CD14-positive monocyte (primary cell): ENCODE measurements at regions not wholly inside any gene's neighbourhood (a gene's known extent, or its start where the extent isn't known, plus 50 kb on each side); places are given as distances from the start of the nearest gene placed in this dataset.

Experiments
- DNase-seq, 3 donors: peaks; one replicate each; pipeline ENCODE4 v3.0.0-alpha.2; 2011 to 2022
- H2AFZ ChIP-seq: 2 replicates; pipeline ENCODE4 v1.6.0; 2012; ENCODE audit warnings: mild to moderate bottlenecking, low read depth, low read length, inconsistent platforms; ENCODE audit not compliant: insufficient read depth, poor library complexity, severe bottlenecking
- H3K27ac ChIP-seq, 2 donors: 1 replicate in 1 of 2; 2 replicates in 1 of 2; pipeline ENCODE4 v1.5.1; 2012 to 2013; ENCODE audit warnings: low read length in 2 of 2, control low read depth in 1 of 2, inconsistent platforms in 1 of 2, low read depth in 1 of 2, mild to moderate bottlenecking in 1 of 2
- H3K27me3 ChIP-seq, 2 donors: one replicate each; pipeline versions ENCODE4 v1.6.0 to v1.6.1; 2011 to 2013; ENCODE audit warnings: low read length in 2 of 2; ENCODE audit not compliant: control insufficient read depth in 2 of 2, insufficient read depth in 2 of 2
- H3K36me3 ChIP-seq, 2 donors: replicated peaks in 1 of 2; 1 replicate in 1 of 2; 2 replicates in 1 of 2; pipeline versions ENCODE4 v1.5.1 to v1.6.1; 2012 to 2013; ENCODE audit warnings: low read length in 2 of 2, control low read depth in 1 of 2, inconsistent platforms in 1 of 2, mild to moderate bottlenecking in 1 of 2; ENCODE audit not compliant: insufficient read depth in 2 of 2, control insufficient read depth in 1 of 2
- H3K4me1 ChIP-seq, 2 donors: 1 replicate in 1 of 2; 2 replicates in 1 of 2; pipeline versions ENCODE4 v1.5.1 to v1.6.1; 2012 to 2013; ENCODE audit warnings: low read length in 2 of 2, control low read depth in 1 of 2, inconsistent platforms in 1 of 2, mild to moderate bottlenecking in 1 of 2, moderate library complexity in 1 of 2; ENCODE audit not compliant: insufficient read depth in 2 of 2, control insufficient read depth in 1 of 2
- H3K4me2 ChIP-seq: replicated peaks from 2 replicates; pipeline ENCODE3; 2012; ENCODE audit warnings: low read length, moderate library complexity, mild to moderate bottlenecking; ENCODE audit not compliant: poor library complexity, severe bottlenecking; ENCODE audit errors: extremely low read depth
- H3K4me3 ChIP-seq, 3 experiments: fragments of 200-600 bp in 1 of 3; sonication (generic) in 1 of 3; replicated peaks in 1 of 3; 1 replicate in 2 of 3; 2 replicates in 1 of 3; pipeline ENCODE4 v1.5.1; 2011 to 2013; ENCODE audit warnings: low read length in 3 of 3, mild to moderate bottlenecking in 3 of 3, control low read depth in 2 of 3, low read depth in 2 of 3, inconsistent platforms in 1 of 3, moderate library complexity in 1 of 3
- H3K79me2 ChIP-seq: 2 replicates; pipeline ENCODE4 v1.6.0; 2012; ENCODE audit warnings: mild to moderate bottlenecking, control low read depth, inconsistent platforms, low read length, moderate library complexity; ENCODE audit not compliant: insufficient read depth
- H3K9ac ChIP-seq: 2 replicates; pipeline ENCODE4 v1.6.0; 2017; ENCODE audit warnings: low read length, mild to moderate bottlenecking; ENCODE audit not compliant: insufficient read depth, poor library complexity, severe bottlenecking
- H3K9me3 ChIP-seq, 2 donors: replicated peaks in 1 of 2; 1 replicate in 1 of 2; 2 replicates in 1 of 2; pipeline versions ENCODE4 v1.5.1 to v1.6.1; 2012 to 2013; ENCODE audit warnings: low read length in 2 of 2, control low read depth in 1 of 2; ENCODE audit not compliant: control insufficient read depth in 1 of 2, insufficient read depth in 1 of 2
- H4K20me1 ChIP-seq: 2 replicates; pipeline ENCODE4 v1.6.0; 2012; ENCODE audit warnings: mild to moderate bottlenecking, low read length, control low read depth, moderate library complexity; ENCODE audit not compliant: insufficient read depth
- H3K27ac Mint-ChIP-seq, 7 donors: one replicate each; pipeline ENCODE4 v1.8.0; 2020; ENCODE audit warnings: mild to moderate bottlenecking in 7 of 7, mixed read lengths in 7 of 7, moderate library complexity in 6 of 7, inconsistent platforms in 2 of 7
- H3K27me3 Mint-ChIP-seq, 3 donors: one replicate each; pipeline ENCODE4 v1.8.0; 2021 to 2022; ENCODE audit warnings: low read depth in 3 of 3, mild to moderate bottlenecking in 3 of 3, mixed read lengths in 3 of 3, moderate library complexity in 3 of 3, inconsistent platforms in 1 of 3
- H3K36me3 Mint-ChIP-seq, 2 donors: one replicate each; pipeline ENCODE4 v1.8.0; 2020; ENCODE audit warnings: mixed read lengths in 2 of 2, inconsistent platforms in 1 of 2, mild to moderate bottlenecking in 1 of 2
- H3K4me1 Mint-ChIP-seq: one replicate; pipeline ENCODE4 v1.8.0; 2020; ENCODE audit warnings: mild to moderate bottlenecking, mixed read lengths
- H3K4me3 Mint-ChIP-seq, 2 donors: one replicate each; pipeline ENCODE4 v1.8.0; 2020; ENCODE audit warnings: mild to moderate bottlenecking in 2 of 2, mixed read lengths in 2 of 2, moderate library complexity in 1 of 2
- H3K9me3 Mint-ChIP-seq, 7 donors: one replicate each; pipeline ENCODE4 v1.8.0; 2020 to 2022; ENCODE audit warnings: mixed read lengths in 7 of 7, mild to moderate bottlenecking in 6 of 7, moderate library complexity in 6 of 7, inconsistent platforms in 2 of 7
- CTCF ChIP-seq: fragments of 200-600 bp; IDR thresholded peaks from one replicate; pipeline ENCODE4 v1.8.0; 2022; ENCODE audit warnings: antibody characterized with exemption, mild to moderate bottlenecking
- WGBS: methylation state at CpG from one replicate; pipeline ENCODE4 v1.1.5; 2013; ENCODE audit warnings: missing lambda C conversion rate; ENCODE audit not compliant: insufficient coverage; 5-methylcytosine and 5-hydroxymethylcytosine counted together
- intact Hi-C, 2 donors: fragments of 100-400 bp; cut with micrococcal nuclease; formaldehyde crosslinking; loops; one replicate each; pipeline versions ENCODE4 v1.15.0 to v1.15.1; 2023

- H3K4me1 Mint-ChIP-seq: no peaks in the 10 kb centered on the region
- Histone ChIP-seq H3K27ac (no peak overlapping the region), H3K36me3 (no peaks in the 10 kb centered on the region), H3K79me2 (no peaks in the 10 kb centered on the region), H3K4me1 (no peaks in the 10 kb centered on the region), H3K9ac (no peak overlapping the region), H3K4me3 (no peak overlapping the region), H3K27me3 (no peaks in the 10 kb centered on the region), H4K20me1 (no peaks in the 10 kb centered on the region), H3K9me3 (no peaks in the 10 kb centered on the region), H3K4me2 (no peak overlapping the region), H2AFZ (no peak overlapping the region)
- no peaks in the 10 kb centered on the region for H3K27me3 Mint-ChIP-seq
- DNase-seq: no peak
- TF ChIP-seq CTCF: no peak
- H3K9me3 Mint-ChIP-seq: peaks cover 0 to 9% (median 0%) of the 10 kb centered on the region in 7 donors
- H3K27ac Mint-ChIP-seq: no peak overlapping the region
- H3K36me3 Mint-ChIP-seq: no peaks in the 10 kb centered on the region
- no peak overlapping the region for H3K4me3 Mint-ChIP-seq
- intact Hi-C loops: no loop called here
Measured at GRCh38 chr10:108673741-108674140, 1249.6 kb downstream of the XPNPEP1 start.

- H3K27me3 Mint-ChIP-seq: no peaks in the 10 kb centered on the region
- H2AFZ ChIP-seq: no peak overlapping the region
- no CpG with 5 or more reads among the region's 1 CpG for WGBS
Measured at GRCh38 chr10:108663587-108663986, 1259.7 kb downstream of the XPNPEP1 start.

More at GRCh38 chr10:108663587-108663986, 1259.7 kb downstream of the XPNPEP1 start:
- no peaks in the 10 kb centered on the region for H3K36me3 Mint-ChIP-seq
- TF ChIP-seq CTCF: no peak
- no peak overlapping the region for H3K27ac Mint-ChIP-seq
- H3K4me3 Mint-ChIP-seq: no peak overlapping the region
- DNase-seq: no peak
- no peaks in the 10 kb centered on the region for H3K4me1 Mint-ChIP-seq
- no peaks in the 10 kb centered on the region for H3K27me3 ChIP-seq
- H4K20me1 ChIP-seq: no peaks in the 10 kb centered on the region
- H3K9me3 ChIP-seq: no peaks in the 10 kb centered on the region
- H3K27ac ChIP-seq: no peak overlapping the region
- no peaks in the 10 kb centered on the region for H3K4me1 ChIP-seq
- no peaks in the 10 kb centered on the region for H3K36me3 ChIP-seq
- H3K79me2 ChIP-seq: no peaks in the 10 kb centered on the region
- no peak overlapping the region for H3K4me2 ChIP-seq
- H3K9ac ChIP-seq: no peak overlapping the region
- no peak overlapping the region for H3K4me3 ChIP-seq
- peaks cover 0 to 3% (median 0%) of the 10 kb centered on the region in 7 donors for H3K9me3 Mint-ChIP-seq
- intact Hi-C loops: no loop called here
